Non-pigmented ciliary epithelial cell (primary cell): ENCODE measurements at regions not wholly inside any gene's neighbourhood (a gene's known extent, or its start where the extent isn't known, plus 50 kb on each side); places are given as distances from the start of the nearest gene placed in this dataset.

Source experiments
- DNase-seq: peaks from one replicate; pipeline ENCODE4 v3.0.0-alpha.2; 2010; ENCODE audit warnings: low read depth

DNA sequence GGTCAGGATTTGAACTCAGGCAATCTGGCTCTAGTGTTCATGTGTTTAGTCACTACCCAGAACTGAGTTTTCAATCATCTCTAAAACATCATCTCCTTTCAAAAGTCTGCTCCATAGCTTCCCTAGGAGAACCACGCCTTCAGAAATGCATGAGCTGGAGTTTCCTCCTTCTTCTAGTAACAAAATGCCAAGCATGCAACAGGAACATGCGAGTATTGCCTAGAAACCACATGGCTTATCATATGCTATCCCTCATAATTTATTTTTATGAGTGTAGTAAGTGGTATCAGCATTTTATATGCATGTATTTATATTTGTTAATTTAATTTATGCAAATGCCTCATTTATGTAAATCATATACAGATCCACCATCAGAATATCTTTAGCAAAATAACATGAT lies 170.9 kb downstream of the RAB11FIP2 start:
- DNase-seq: no peak

DNA sequence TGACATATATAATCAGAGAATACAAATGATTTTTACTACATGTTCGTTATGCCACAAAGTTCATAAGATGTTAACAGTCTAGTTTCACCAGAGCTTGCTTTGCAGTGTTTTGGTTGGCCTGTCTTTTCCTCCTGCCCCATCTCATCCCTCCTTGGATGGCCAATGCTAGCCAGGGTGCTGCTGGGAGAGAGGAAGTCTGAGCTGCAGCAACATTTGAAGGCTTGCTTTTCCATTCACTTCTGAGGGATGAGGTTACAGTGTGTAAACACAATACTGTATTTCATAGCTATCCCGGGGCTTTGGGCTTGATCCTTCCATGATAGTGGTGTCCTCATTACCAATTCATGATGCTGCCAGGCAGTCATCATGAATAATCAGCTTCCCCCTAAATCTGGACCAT lies 170.5 kb downstream of the RAB11FIP2 start:
- DNase-seq: no peak

DNA sequence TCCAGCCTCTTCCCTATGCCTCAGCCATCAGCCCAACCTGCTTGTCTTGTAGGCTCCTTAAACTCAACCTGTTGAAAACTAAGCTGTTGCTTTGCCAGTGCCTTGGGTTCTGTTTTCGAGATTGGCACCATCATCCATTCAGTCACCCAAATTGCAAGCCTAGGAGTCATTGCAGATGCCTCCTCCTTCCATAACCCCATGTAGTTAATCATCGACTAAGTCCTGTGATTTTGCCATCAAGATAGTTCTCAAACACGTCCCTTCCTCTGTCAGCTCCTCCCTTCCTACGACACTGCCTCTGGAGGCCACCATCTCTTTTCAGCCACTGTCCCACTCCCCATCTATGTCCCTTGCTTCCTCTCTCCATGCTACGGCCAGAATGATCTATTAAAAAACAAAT lies 168.1 kb downstream of the RAB11FIP2 start:
- DNase-seq: no peak

DNA sequence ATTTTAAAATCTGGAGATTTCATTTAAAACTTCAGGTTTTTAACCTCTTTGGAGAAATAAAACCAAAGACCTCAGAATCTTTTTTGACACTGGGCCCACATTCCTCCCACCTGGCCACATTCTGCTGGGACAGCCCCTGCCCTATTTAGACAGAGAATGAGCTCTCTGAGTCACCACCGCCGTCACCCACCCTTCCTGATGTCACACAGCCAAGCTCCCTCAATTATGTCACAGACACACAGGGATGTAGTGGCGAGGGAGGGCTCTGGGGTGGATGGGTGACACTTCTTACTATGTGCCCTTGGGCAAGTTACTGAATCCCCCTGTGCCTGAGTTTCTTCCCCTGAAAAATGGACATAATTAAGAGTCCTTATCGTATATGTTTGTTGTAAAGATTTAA lies 162.6 kb downstream of the RAB11FIP2 start:
- DNase-seq: no peak

DNA sequence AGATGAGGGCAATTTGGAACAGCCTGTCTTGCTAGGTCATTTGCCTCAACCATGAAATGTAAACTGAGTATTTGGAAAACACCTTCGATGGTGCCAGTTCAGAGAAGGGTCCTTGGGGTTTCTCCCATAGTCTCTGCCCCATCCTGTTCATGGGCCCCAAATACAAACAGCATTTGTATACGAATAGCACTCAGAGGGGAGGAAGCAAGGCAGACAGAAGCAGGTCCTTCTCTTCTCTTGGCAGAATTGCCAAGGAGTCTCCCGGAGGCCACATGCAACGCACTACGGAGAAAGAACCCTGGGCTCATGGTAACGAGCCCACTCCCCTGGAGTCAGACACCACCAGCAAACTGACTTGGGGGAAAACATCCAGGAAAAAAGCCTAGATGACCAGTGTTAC lies 162.1 kb downstream of the RAB11FIP2 start:
- no peak for DNase-seq

DNA sequence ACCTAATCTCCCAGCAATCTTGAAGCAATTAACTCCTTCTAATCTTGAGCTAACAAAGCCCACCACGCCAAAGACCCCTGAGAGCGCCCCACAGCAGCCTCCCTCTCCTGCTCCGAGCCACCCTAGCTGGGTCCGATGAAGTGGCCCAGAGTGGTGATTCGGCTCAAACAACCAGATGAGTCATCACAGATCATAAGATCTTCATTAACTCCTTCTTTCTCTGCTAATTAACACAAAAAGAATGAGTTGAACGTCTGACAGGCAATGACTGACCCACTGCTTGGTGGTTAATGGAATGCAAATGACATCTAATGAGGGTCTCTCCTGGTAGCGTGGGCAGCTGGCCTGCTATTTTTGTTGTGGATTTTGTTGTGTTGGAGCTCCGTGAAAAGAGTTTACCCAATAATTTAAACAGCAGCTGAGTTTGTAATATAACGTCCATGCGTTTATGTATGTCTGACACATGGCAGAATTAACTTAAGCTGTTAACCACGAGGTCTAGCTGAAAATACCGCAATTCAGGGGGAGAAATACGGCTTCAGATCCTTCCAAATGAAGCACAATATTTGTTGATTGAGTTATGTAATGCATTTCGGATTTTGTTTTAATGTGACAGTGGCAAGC lies 161.4 kb downstream of the RAB11FIP2 start:
- no peak for DNase-seq

DNA sequence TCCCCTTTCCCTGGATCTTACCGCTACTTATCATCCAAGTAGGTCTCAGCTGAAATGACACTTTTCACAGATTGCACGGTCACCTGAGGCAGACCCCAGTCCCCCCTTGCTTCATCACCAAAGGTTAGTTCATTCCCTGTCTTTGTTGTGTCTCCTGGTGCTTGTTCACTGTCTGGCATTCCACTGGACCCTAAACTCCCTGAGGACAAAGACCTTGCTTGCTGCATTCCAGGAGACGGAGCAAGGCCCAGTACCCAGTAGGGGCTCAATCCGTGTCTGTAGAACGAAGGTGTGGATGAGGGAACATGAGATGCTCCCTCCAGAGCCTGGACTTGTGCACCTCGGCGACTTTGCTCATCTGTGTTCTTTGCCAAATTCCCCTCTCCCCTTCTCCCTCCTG lies 160.0 kb downstream of the RAB11FIP2 start:
- DNase-seq: no peak

DNA sequence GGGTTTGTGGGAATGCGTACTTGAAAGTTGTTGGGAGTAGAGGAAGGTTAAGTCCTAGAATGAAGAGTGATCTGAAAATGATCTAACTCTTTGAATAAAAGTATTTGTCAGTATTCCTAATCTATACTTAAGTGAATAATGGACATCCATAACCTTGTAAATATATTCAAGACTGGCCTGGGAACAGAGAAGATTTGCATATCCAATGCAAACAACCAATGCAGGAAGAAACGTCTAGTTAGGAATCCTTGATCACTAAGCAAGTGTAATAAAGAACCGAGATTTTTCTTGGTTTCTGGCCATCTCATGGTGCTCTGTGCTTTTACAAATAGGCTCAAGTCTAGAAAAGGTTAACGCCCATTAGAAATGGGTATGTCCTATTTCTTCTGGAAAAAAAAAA lies 157.1 kb downstream of the RAB11FIP2 start:
- DNase-seq: no peak

DNA sequence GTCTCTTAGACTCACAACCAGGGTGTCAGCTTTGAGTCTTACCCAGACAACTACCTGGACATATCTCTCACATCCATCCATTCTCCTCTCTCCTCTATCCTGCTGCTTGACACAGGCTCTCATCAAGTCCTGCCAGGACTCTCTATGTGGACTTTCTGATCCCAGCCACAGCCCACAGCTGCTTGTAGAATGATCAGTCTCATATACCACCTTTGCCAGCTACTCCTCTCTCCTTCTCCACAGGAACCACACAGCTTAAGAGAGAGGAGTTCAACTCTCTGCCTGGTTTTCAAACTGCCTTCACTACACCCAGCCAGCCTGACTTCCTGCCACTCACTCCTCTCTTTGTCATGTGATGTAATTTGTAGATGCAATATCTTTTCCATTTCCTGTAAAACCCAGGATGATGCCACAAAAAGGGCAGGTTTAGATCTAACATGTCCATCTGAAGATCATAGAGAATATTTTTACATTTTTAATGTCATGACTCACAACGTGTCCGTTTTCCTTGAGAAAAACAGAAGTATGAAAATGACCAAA lies 154.0 kb downstream of the RAB11FIP2 start:
- no peak for DNase-seq

DNA sequence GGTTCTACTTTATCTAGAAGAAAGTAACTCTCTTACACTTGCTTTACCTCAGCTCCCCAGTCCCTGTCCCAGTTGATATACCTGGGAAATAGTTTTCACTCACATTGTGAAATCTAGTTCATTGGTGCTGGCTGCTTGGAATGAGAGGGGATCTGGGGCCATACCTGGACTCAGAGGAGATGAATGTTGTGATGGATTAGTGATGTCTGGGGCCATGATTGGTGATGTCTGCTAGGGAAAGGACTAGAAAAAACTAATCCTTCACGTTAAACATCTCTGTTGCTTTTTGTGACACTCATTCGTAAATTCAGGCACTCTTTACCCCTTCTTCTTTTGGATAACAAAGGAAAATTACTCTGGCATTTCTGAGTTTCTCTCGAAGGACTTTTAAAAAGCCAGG lies 152.4 kb downstream of the RAB11FIP2 start:
- no peak for DNase-seq

DNA sequence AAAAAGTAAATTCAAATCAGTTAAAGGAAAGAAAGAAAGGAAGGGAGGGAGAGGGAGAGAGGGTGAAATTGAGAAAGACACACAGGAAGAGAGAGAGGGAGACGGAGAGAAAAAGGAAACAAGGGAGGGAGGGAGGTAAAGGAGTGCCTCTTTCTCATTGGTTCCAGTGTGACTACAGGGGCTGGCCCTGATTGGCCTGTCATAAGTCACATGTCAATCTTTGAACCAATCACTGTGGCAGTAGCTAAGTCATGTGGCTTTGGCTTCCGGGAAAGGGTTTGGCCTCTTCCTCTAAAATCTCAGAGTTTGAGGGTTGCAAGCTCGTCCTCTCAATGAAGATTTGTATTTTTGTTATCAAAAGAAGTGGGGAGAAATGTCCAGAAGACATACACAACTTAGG lies 150.2 kb downstream of the RAB11FIP2 start:
- DNase-seq: no peak

DNA sequence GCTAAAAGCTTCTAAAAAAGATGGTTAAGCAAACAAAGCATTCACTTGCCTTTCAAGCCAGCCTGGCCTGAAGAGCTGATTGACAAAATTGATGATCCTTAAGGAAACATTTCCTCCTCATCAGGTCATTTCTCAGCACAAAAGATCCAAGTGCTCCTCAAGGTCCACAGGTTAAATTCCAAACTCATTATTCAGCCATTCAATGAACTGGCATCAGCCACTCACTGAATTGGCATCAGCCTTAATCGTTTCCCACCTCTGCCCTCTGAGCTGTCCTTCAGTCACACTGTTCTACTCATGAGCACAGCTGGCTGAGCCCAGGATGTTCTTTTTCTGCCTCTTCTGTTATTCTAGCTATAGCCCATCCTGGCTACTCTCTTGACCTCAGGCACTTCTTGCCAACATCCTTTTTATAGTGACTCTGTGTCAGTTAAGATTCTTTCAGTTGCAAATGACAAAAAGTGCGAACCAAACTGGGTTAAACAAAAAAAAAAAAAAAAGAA lies 147.5 kb downstream of the RAB11FIP2 start:
- DNase-seq: no peak

DNA sequence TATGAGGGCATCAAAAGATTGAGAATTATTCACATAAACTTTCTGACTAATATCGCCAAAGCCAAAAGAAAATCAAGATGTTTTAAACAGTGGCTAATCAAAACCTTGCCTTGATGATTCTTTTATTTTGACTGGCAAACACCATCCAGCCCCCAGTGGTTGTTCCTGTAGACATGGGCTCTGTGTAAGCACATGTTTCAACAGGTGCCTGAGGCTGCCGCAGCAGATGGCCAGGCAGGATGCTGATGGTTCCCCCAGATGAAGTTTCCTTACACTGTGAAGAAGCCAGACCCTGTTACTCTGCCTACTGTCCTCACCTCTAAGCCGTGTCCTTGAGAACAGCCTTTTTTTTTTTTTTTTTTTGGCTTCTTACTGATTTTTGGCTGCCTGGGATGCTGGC lies 146.5 kb downstream of the RAB11FIP2 start:
- no peak for DNase-seq

DNA sequence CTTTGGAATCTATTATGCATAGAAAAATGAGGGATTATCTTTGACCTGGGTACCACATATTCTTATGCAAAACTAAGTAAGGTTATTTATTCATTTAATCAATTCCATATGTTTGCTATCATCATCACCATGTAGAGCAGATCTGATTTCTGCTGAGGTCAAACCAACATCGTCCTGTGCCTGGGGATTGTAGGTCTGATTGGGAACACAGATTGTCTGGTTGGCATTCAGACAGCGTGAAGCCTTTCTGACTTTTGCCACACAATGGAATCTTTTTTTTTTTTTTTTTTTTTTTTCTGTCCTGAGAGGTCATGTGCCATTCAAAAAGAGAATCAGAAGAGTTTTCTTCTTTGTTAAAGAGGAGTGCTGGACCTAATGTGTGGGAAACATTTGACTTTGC lies 142.9 kb downstream of the RAB11FIP2 start:
- DNase-seq: no peak

DNA sequence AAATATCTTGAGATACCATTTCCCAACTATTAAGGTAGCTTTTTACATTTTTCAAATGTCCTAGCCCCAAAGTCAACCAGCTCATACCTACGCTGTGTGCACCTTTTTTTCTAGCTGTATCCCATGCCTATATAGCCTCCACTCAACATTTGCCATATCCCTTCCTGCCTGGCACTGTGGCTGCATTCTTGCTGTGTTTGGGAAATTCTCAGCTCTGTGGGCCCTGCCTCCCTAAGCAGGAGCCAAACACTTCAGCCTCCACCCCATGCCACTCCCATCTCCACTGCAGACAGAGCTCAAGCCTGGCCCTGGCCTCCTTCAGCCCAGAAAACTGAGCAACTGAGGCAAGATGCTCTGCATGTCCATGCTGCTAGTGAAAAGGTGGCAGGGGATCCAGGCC lies 141.3 kb downstream of the RAB11FIP2 start:
- no peak for DNase-seq

DNA sequence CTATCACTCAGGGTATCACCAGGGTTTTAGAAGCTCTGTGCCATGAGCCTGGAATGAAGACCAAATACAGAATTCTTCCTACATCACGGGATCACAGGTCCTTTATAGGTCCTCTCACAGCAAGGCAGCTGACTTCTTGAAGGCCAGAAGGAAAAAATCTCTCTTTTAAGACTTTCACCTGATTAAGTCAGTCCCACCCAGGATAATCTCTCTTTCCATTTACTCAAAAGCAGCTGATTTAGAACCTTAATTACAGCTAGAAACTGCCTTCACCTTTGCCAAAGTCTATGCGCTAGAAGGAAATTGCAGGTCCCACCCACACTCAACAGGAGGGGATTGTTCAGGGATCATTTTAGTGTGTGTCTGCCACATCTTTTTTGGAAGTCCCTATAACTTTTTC lies 135.1 kb downstream of the RAB11FIP2 start:
- DNase-seq: no peak

DNA sequence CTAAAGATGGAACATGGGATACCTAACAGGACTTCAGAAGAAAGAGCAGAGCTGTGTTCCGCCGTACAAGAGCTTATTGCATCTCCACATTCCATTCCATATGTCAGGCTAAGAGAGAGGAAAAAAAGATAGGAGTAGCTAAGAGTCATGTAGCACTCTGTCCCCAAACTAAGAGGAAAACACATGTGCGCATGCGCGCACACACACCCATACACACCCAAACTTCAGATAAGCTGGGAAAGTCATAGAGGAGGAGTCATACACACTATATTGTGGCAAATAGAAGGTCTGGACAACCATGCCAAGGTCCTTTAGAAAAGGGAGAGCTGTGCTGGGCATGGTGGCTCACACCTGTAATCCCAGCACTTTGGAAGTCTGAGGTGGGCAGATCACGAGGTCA lies 132.4 kb downstream of the RAB11FIP2 start:
- no peak for DNase-seq

DNA sequence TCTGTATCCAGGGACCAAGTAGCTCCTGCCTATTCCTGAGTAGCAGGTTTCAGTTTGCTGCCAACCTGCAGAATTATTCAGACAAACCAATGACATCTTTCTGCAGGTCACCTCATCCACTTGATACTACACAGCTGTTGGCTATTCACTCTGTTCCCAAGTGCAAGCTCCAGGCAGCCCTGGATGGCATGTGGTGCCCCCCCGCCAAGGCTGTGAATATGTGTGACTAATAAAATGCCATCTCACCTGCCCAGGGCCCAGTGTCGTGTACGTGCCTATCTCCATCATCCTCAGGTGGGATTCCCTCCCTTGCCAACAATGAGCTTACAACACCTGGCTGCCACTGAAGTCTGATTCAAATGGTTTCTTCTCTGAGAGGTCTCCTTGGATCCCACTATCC lies 125.8 kb downstream of the RAB11FIP2 start:
- DNase-seq: no peak

DNA sequence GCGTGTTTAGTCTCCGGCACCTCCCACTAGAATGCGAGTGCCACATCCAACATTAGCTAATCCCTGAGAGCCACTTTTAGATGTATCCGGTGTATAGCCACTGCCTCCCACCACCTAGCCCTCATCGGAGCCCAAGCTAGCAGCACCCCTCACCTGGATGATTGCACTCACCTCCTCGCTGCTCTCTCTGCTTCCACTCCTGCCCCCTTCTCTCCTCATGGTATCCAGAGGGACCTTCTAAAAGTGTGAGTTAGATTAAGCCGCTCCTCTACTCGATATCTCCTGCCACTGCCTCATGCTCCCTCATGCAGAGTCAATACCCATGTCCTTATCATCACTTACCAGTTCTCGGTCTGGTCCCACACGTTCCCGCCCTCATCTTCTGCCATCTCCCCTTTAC lies 125.3 kb downstream of the RAB11FIP2 start:
- DNase-seq: no peak

DNA sequence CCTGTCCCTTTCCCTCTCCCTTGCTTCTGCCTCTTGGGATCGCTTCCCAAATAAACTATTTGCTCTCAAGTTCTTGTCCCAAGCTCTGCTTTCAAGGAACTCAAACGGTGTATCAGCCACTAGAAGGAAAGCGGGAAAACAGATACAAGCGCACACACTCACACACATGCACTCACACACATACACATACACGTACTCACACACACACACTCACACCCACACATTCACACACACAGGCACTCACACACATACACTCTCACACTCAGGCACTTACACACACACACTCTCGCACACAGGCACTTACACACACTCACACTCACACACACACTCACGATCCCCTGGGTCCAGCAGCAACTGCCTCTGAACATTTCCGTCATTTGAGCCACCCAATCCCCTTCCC lies 121.9 kb downstream of the RAB11FIP2 start:
- DNase-seq: no peak

DNA sequence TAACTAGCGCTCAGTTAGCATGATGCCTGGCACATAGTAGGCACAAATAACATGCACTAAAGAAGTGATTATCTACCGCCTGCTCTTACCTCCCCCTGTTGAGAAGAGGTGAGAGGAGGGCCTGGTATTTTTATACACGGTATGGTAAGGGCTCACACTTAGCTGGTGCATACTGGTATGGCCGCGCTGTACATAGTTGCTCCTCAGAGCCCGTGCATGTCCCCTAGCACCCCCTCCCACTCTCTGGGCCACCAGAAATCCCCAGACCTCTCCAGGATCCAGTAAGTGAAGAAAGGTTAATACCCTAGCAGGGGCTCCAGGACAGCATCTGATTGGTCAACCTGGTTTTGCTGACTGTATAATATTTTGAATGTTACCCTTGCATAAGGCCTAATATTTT lies 121.4 kb downstream of the RAB11FIP2 start:
- DNase-seq: no peak

DNA sequence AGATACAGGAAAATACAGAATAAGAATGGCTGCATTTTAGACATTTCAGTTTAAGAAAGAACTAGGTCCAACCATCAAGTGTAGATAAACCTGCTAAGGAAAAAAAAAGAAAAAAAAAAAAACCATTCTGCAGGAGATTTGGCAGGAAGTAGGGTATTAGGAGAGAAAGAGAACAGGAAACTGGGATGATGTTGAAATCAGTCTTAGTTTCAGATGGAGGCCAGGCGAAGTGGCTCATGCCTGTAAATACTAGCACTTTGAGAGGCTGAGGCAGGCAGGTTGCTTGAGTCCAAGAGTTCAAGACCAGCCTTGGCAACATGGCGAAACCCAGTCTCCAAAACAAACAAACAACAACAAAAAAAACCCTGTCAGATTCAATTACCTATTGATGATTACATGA lies 120.2 kb downstream of the RAB11FIP2 start:
- DNase-seq: no peak

DNA sequence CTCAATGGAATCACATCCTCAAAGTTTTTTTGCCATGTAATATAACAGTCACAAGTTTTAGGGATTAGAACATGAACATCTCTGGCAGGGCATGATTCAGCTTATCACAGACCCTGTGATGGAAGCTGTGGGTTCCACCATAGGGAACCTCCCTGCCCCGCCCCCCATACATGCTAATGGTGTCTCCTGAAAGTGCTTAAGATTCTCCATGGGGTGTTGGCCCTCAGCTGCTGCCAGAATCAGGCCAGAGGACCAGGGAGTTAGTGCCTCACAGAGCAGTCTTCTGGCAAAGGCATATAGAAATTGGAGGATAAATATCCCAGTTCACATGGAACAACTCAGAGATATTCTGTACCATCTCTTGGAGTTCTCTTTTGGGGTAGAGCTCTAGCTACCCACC lies 119.4 kb downstream of the RAB11FIP2 start:
- DNase-seq: no peak

DNA sequence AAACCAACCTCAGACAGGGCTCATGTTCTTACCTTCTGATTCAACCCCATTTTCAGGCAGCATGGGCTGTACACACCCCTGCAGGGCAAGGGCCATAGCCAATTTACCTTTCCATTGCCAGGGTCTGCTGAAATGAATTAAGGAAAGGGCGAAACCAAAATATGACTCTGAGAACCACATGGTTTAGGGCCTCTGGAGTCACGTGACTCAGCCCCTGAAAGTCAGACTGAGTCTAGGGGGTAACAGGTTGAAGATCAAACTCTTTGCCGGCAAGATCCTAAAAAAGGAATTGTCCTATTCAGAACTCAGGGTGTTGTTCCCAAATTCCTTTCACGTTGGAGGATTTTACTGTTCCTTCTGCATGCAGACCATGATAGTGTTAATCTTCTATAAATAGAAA lies 118.9 kb downstream of the RAB11FIP2 start:
- DNase-seq: no peak
